ENCODE measurements at regions not wholly inside any gene's neighbourhood (a gene's known extent, or its start where the extent isn't known, plus 50 kb on each side); places are given as distances from the start of the nearest gene placed in this dataset.

GRCh38 chr20:60490217-60491050 is 532.2 kb downstream of the CDH26 start:
- DNase-seq = no peak
- H3K27ac Mint-ChIP-seq = no peak overlapping the region
- no peak overlapping the region for H3K4me3 Mint-ChIP-seq
- peaks cover 4% of the 10 kb centered on the region for H3K27me3 Mint-ChIP-seq
- no peaks in the 10 kb centered on the region for H3K36me3 Mint-ChIP-seq
- no peaks in the 10 kb centered on the region for H3K9me3 Mint-ChIP-seq
- H3K4me1 Mint-ChIP-seq = no peaks in the 10 kb centered on the region

GRCh38 chr20:60491051-60491581 is 532.9 kb downstream of the CDH26 start:
- peaks cover 4% of the 10 kb centered on the region for H3K27me3 Mint-ChIP-seq
- H3K4me3 Mint-ChIP-seq = no peak overlapping the region
- no peaks in the 10 kb centered on the region for H3K9me3 Mint-ChIP-seq
- no peak for DNase-seq
- no peak overlapping the region for H3K27ac Mint-ChIP-seq
- no peaks in the 10 kb centered on the region for H3K36me3 Mint-ChIP-seq
- H3K4me1 Mint-ChIP-seq = no peaks in the 10 kb centered on the region

GRCh38 chr20:60494476-60494875 is 536.3 kb downstream of the CDH26 start:
- no peak overlapping the region for H3K27ac Mint-ChIP-seq
- no peaks in the 10 kb centered on the region for H3K36me3 Mint-ChIP-seq

GRCh38 chr20:60497298-60498035 is 539.2 kb downstream of the CDH26 start:
- no peak for DNase-seq
- Mint-ChIP-seq H3K27me3 (peaks cover 4% of the 10 kb centered on the region), H3K9me3 (no peaks in the 10 kb centered on the region), H3K4me3 (no peak overlapping the region), H3K27ac (no peak overlapping the region), H3K36me3 (no peaks in the 10 kb centered on the region), H3K4me1 (no peaks in the 10 kb centered on the region)

More at GRCh38 chr20:60494476-60494875, 536.3 kb downstream of the CDH26 start:
- no peaks in the 10 kb centered on the region for H3K4me1 Mint-ChIP-seq
- no peaks in the 10 kb centered on the region for H3K9me3 Mint-ChIP-seq
- H3K27me3 Mint-ChIP-seq = peaks cover 4% of the 10 kb centered on the region
- no peak overlapping the region for H3K4me3 Mint-ChIP-seq
- no peak for DNase-seq

- peaks cover 8% of the 10 kb centered on the region for H3K27me3 Mint-ChIP-seq
- H3K9me3 Mint-ChIP-seq = no peaks in the 10 kb centered on the region
- H3K4me3 Mint-ChIP-seq = no peak overlapping the region
- no peak overlapping the region for H3K27ac Mint-ChIP-seq
- no peak for DNase-seq
- no peaks in the 10 kb centered on the region for H3K36me3 Mint-ChIP-seq
- H3K4me1 Mint-ChIP-seq = no peaks in the 10 kb centered on the region
Observed at GRCh38 chr20:60500038-60500701, 541.9 kb downstream of the CDH26 start.

GRCh38 chr20:60501048-60501447 is 542.8 kb downstream of the CDH26 start:
- no peak for DNase-seq
- no peaks in the 10 kb centered on the region for H3K4me1 Mint-ChIP-seq
- no peak overlapping the region for H3K4me3 Mint-ChIP-seq
- H3K9me3 Mint-ChIP-seq = no peaks in the 10 kb centered on the region
- peaks cover 8% of the 10 kb centered on the region for H3K27me3 Mint-ChIP-seq
- H3K27ac Mint-ChIP-seq = no peak overlapping the region
- no peaks in the 10 kb centered on the region for H3K36me3 Mint-ChIP-seq

- Mint-ChIP-seq H3K27ac (no peak overlapping the region), H3K4me3 (no peak overlapping the region)
Observed at GRCh38 chr20:60502881-60503280, 544.7 kb downstream of the CDH26 start.

GRCh38 chr20:60505423-60505822 is 547.2 kb downstream of the CDH26 start:
- H3K27me3 Mint-ChIP-seq = peaks cover 18% of the 10 kb centered on the region
- no peak for DNase-seq
- no peaks in the 10 kb centered on the region for H3K4me1 Mint-ChIP-seq

More at GRCh38 chr20:60502881-60503280, 544.7 kb downstream of the CDH26 start:
- no peaks in the 10 kb centered on the region for H3K36me3 Mint-ChIP-seq
- H3K9me3 Mint-ChIP-seq = no peaks in the 10 kb centered on the region
- DNase-seq = no peak
- H3K4me1 Mint-ChIP-seq = no peaks in the 10 kb centered on the region
- H3K27me3 Mint-ChIP-seq = peaks cover 18% of the 10 kb centered on the region

GRCh38 chr20:60506061-60506460 is 547.8 kb downstream of the CDH26 start:
- no peak for DNase-seq
- Mint-ChIP-seq H3K36me3 (no peaks in the 10 kb centered on the region), H3K4me1 (no peaks in the 10 kb centered on the region), H3K27me3 (peaks cover 18% of the 10 kb centered on the region), H3K4me3 (no peak overlapping the region), H3K9me3 (no peaks in the 10 kb centered on the region), H3K27ac (no peak overlapping the region)

More at GRCh38 chr20:60505423-60505822, 547.2 kb downstream of the CDH26 start:
- no peaks in the 10 kb centered on the region for H3K36me3 Mint-ChIP-seq
- H3K4me3 Mint-ChIP-seq = no peak overlapping the region
- no peaks in the 10 kb centered on the region for H3K9me3 Mint-ChIP-seq
- no peak overlapping the region for H3K27ac Mint-ChIP-seq

- Mint-ChIP-seq H3K36me3 (no peaks in the 10 kb centered on the region), H3K9me3 (no peaks in the 10 kb centered on the region), H3K27ac (no peak overlapping the region), H3K4me1 (no peaks in the 10 kb centered on the region), H3K27me3 (peaks cover 17% of the 10 kb centered on the region), H3K4me3 (no peak overlapping the region)
- no peak for DNase-seq
Observed at GRCh38 chr20:60507087-60507694, 549.0 kb downstream of the CDH26 start.

- Mint-ChIP-seq H3K4me3 (no peak overlapping the region), H3K27ac (no peak overlapping the region), H3K36me3 (no peaks in the 10 kb centered on the region), H3K9me3 (peaks cover 4% of the 10 kb centered on the region), H3K4me1 (no peaks in the 10 kb centered on the region), H3K27me3 (peaks cover 14% of the 10 kb centered on the region)
- DNase-seq = no peak
Observed at GRCh38 chr20:60509407-60509806, 551.2 kb downstream of the CDH26 start.

- no peaks in the 10 kb centered on the region for H3K36me3 Mint-ChIP-seq
- peaks cover 14% of the 10 kb centered on the region for H3K27me3 Mint-ChIP-seq
- H3K9me3 Mint-ChIP-seq = peaks cover 4% of the 10 kb centered on the region
- no peak for DNase-seq
- no peaks in the 10 kb centered on the region for H3K4me1 Mint-ChIP-seq
- H3K4me3 Mint-ChIP-seq = no peak overlapping the region
- no peak overlapping the region for H3K27ac Mint-ChIP-seq
Observed at GRCh38 chr20:60510356-60510755, 552.1 kb downstream of the CDH26 start.

- Mint-ChIP-seq H3K4me1 (no peaks in the 10 kb centered on the region), H3K27ac (no peak overlapping the region), H3K36me3 (no peaks in the 10 kb centered on the region), H3K9me3 (peaks cover 4% of the 10 kb centered on the region), H3K27me3 (peaks cover 5% of the 10 kb centered on the region), H3K4me3 (no peak overlapping the region)
- no peak for DNase-seq
Observed at GRCh38 chr20:60512443-60512842, 554.2 kb downstream of the CDH26 start.

- H3K36me3 Mint-ChIP-seq = no peaks in the 10 kb centered on the region
- peaks cover 4% of the 10 kb centered on the region for H3K9me3 Mint-ChIP-seq
- no peak overlapping the region for H3K27ac Mint-ChIP-seq
- H3K4me1 Mint-ChIP-seq = no peaks in the 10 kb centered on the region
- H3K27me3 Mint-ChIP-seq = peaks cover 5% of the 10 kb centered on the region
- H3K4me3 Mint-ChIP-seq = no peak overlapping the region
- DNase-seq = no peak
Observed at GRCh38 chr20:60513141-60513540, 554.9 kb downstream of the CDH26 start.

GRCh38 chr20:60516442-60516841 is 558.2 kb downstream of the CDH26 start:
- no peaks in the 10 kb centered on the region for H3K4me1 Mint-ChIP-seq
- H3K4me3 Mint-ChIP-seq = no peak overlapping the region
- no peaks in the 10 kb centered on the region for H3K36me3 Mint-ChIP-seq
- H3K27me3 Mint-ChIP-seq = peaks cover 5% of the 10 kb centered on the region
- peaks cover 4% of the 10 kb centered on the region for H3K9me3 Mint-ChIP-seq
- no peak overlapping the region for H3K27ac Mint-ChIP-seq
- DNase-seq = no peak

All from activated naive CD8-positive, alpha-beta T cell treated with anti-CD3 and anti-CD28 coated beads for 36 hours (primary cell).